22Rv1 (cell line): ENCODE measurements at regions not wholly inside any gene's neighbourhood (a gene's known extent, or its start where the extent isn't known, plus 50 kb on each side); places are given as distances from the start of the nearest gene placed in this dataset.

Source experiments
- ZFX ChIP-seq: fragments of 450-650 bp; IDR thresholded peaks from 2 replicates; pipeline ENCODE4 v1.6.1; 2017; ENCODE audit warnings: antibody characterized with exemption, borderline replicate concordance
- TF ChIP-seq, protein P1 (sequence below): fragments of 450-650 bp; IDR thresholded peaks from 2 replicates; pipeline ENCODE4 v1.5.1; 2017; ENCODE audit warnings: mild to moderate bottlenecking

- TF ChIP-seq, protein P1, sequence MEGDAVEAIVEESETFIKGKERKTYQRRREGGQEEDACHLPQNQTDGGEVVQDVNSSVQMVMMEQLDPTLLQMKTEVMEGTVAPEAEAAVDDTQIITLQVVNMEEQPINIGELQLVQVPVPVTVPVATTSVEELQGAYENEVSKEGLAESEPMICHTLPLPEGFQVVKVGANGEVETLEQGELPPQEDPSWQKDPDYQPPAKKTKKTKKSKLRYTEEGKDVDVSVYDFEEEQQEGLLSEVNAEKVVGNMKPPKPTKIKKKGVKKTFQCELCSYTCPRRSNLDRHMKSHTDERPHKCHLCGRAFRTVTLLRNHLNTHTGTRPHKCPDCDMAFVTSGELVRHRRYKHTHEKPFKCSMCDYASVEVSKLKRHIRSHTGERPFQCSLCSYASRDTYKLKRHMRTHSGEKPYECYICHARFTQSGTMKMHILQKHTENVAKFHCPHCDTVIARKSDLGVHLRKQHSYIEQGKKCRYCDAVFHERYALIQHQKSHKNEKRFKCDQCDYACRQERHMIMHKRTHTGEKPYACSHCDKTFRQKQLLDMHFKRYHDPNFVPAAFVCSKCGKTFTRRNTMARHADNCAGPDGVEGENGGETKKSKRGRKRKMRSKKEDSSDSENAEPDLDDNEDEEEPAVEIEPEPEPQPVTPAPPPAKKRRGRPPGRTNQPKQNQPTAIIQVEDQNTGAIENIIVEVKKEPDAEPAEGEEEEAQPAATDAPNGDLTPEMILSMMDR: no peak
- TF ChIP-seq ZFX: no peak
Observed at GRCh38 chr4:119930546-119930945, 136.1 kb downstream of the MAD2L1 start.
